ENCODE measurements at regions not wholly inside any gene's neighbourhood (a gene's known extent, or its start where the extent isn't known, plus 50 kb on each side); places are given as distances from the start of the nearest gene placed in this dataset.

DNA sequence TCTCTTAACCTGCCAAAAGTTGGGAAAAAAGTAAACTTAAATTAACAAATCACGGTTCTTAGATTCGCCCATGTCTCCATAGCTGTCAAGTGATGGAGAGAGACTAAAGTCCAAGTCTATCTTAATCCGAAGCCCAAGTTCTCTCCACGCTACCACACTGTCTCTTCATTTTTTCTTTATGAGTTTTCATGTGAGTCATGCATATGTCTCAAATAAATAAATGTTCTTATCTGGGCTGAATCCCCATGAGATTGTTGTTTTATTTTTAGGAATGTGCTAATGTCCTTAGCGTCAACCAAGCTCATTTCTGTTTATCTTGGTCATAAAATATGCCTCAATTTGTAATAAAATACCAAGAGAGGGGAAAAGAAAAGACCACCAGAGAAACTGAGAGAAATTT is 169.3 kb downstream of the RCHY1 start:
- TF ChIP-seq, protein P1, sequence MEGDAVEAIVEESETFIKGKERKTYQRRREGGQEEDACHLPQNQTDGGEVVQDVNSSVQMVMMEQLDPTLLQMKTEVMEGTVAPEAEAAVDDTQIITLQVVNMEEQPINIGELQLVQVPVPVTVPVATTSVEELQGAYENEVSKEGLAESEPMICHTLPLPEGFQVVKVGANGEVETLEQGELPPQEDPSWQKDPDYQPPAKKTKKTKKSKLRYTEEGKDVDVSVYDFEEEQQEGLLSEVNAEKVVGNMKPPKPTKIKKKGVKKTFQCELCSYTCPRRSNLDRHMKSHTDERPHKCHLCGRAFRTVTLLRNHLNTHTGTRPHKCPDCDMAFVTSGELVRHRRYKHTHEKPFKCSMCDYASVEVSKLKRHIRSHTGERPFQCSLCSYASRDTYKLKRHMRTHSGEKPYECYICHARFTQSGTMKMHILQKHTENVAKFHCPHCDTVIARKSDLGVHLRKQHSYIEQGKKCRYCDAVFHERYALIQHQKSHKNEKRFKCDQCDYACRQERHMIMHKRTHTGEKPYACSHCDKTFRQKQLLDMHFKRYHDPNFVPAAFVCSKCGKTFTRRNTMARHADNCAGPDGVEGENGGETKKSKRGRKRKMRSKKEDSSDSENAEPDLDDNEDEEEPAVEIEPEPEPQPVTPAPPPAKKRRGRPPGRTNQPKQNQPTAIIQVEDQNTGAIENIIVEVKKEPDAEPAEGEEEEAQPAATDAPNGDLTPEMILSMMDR (conservative IDR thresholded peaks at IDR 0.05; ENCODE audit: low read length): no peak
- TF ChIP-seq EZH2phosphoT487 (IDR thresholded peaks at IDR 0.05; ENCODE audit: borderline replicate concordance): no peak
- Histone ChIP-seq H3K9me2 (replicated peaks; ENCODE audit: low read depth, low read length) (no peaks in the 10 kb centered on the region), H3K4me1 (ENCODE audit: insufficient read depth, low read length, poor library complexity, severe bottlenecking) (no peaks in the 10 kb centered on the region), H3K27me3 (ENCODE audit: insufficient read depth, low read length, poor library complexity, severe bottlenecking) (no peaks in the 10 kb centered on the region), H3K36me3 (ENCODE audit: insufficient read depth, low read length) (no peaks in the 10 kb centered on the region), H2AFZ (ENCODE audit: low read length) (no peak overlapping the region), H3K4me2 (ENCODE audit: low read depth, low read length, poor library complexity, severe bottlenecking) (no peak overlapping the region), H3K4me3 (ENCODE audit: low read length, poor library complexity, severe bottlenecking) (no peak overlapping the region), H3K79me2 (ENCODE audit: insufficient read depth, low read length) (no peaks in the 10 kb centered on the region), H4K20me1 (ENCODE audit: insufficient read depth, low read length, poor library complexity, severe bottlenecking) (no peaks in the 10 kb centered on the region), H3F3A (ENCODE audit: low read depth) (no peaks in the 10 kb centered on the region), H3K9ac (ENCODE audit: low read depth, low read length, poor library complexity, severe bottlenecking) (no peak overlapping the region), H3K9me3 (ENCODE audit: insufficient read depth, low read depth, low read length) (no peaks in the 10 kb centered on the region)

DNA sequence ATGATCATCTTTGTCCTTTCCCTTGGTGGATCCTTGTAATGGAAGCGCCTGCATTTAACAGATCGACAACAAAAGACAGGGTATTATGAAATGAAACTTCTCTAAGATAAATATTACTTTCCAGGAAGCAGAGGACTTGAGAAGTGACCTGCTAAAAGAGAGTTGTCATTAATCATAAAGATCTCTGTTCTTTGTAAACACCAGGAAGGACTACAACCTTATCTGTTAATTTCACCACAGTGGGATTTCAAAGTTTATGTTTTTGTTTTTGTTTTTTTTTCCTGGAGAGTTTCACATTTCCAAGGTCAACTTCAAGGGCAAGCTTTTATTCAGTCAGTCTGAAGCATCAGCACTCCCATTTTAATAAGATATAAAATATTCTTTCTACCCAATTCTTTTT is 170.9 kb downstream of the RCHY1 start:
- Histone ChIP-seq H3K79me2 (ENCODE audit: insufficient read depth, low read length) (no peaks in the 10 kb centered on the region), H3K9me2 (replicated peaks; ENCODE audit: low read depth, low read length) (no peaks in the 10 kb centered on the region), H3K4me1 (ENCODE audit: insufficient read depth, low read length, poor library complexity, severe bottlenecking) (no peaks in the 10 kb centered on the region), H3K9me3 (ENCODE audit: insufficient read depth, low read depth, low read length) (no peaks in the 10 kb centered on the region), H2AFZ (ENCODE audit: low read length) (no peak overlapping the region), H3K4me2 (ENCODE audit: low read depth, low read length, poor library complexity, severe bottlenecking) (no peak overlapping the region), H3K9ac (ENCODE audit: low read depth, low read length, poor library complexity, severe bottlenecking) (no peak overlapping the region), H3K27me3 (ENCODE audit: insufficient read depth, low read length, poor library complexity, severe bottlenecking) (no peaks in the 10 kb centered on the region), H4K20me1 (ENCODE audit: insufficient read depth, low read length, poor library complexity, severe bottlenecking) (no peaks in the 10 kb centered on the region), H3F3A (ENCODE audit: low read depth) (no peaks in the 10 kb centered on the region), H3K4me3 (ENCODE audit: low read length, poor library complexity, severe bottlenecking) (no peak overlapping the region), H3K36me3 (ENCODE audit: insufficient read depth, low read length) (no peaks in the 10 kb centered on the region)
- no peak for TF ChIP-seq EZH2phosphoT487 (IDR thresholded peaks at IDR 0.05; ENCODE audit: borderline replicate concordance)
- TF ChIP-seq, protein P1 (conservative IDR thresholded peaks at IDR 0.05; ENCODE audit: low read length): no peak

DNA sequence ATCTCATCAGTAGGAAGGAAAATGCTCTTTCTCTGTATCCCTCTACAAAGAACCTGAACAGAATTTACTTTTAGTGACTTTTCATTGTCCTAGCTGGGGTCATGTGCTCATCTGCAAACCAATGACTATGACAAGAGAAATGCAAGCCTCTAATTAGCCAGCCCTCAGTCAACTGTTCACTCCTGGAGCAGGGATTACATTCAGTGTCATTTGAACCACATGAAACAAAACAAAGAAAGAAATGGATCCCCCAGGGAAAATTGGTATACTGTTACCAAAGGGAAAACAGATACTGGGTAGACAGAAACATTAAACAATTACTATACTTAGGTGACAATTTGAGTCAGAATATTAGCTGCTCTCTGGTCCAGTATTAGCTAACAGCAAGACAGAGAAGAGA is 173.6 kb downstream of the RCHY1 start:
- Histone ChIP-seq H3K79me2 (ENCODE audit: insufficient read depth, low read length) (no peaks in the 10 kb centered on the region), H3K9me2 (replicated peaks; ENCODE audit: low read depth, low read length) (no peaks in the 10 kb centered on the region), H3K4me2 (ENCODE audit: low read depth, low read length, poor library complexity, severe bottlenecking) (no peak overlapping the region), H3F3A (ENCODE audit: low read depth) (no peaks in the 10 kb centered on the region), H3K9me3 (ENCODE audit: insufficient read depth, low read depth, low read length) (no peaks in the 10 kb centered on the region), H3K4me3 (ENCODE audit: low read length, poor library complexity, severe bottlenecking) (no peak overlapping the region), H3K4me1 (ENCODE audit: insufficient read depth, low read length, poor library complexity, severe bottlenecking) (no peaks in the 10 kb centered on the region), H3K27me3 (ENCODE audit: insufficient read depth, low read length, poor library complexity, severe bottlenecking) (no peaks in the 10 kb centered on the region), H3K9ac (ENCODE audit: low read depth, low read length, poor library complexity, severe bottlenecking) (no peak overlapping the region), H2AFZ (ENCODE audit: low read length) (no peak overlapping the region), H4K20me1 (ENCODE audit: insufficient read depth, low read length, poor library complexity, severe bottlenecking) (no peaks in the 10 kb centered on the region), H3K36me3 (ENCODE audit: insufficient read depth, low read length) (no peaks in the 10 kb centered on the region)
- TF ChIP-seq EZH2phosphoT487 (IDR thresholded peaks at IDR 0.05; ENCODE audit: borderline replicate concordance): no peak
- TF ChIP-seq, protein P1 (conservative IDR thresholded peaks at IDR 0.05; ENCODE audit: low read length): no peak
